Astrocyte (in vitro differentiated cells and primary cell): ENCODE measurements at regions not wholly inside any gene's neighbourhood (a gene's known extent, or its start where the extent isn't known, plus 50 kb on each side); places are given as distances from the start of the nearest gene placed in this dataset.

Experiments
- DNase-seq: peaks from one replicate; pipeline ENCODE4 v3.0.0-alpha.2; 2010; ENCODE audit warnings: low read depth
- FAIRE-seq: peaks from 2 replicates; lab custom pipeline; 2011; peaks lifted over from hg19 to GRCh38; lab: Jason Lieb, UNC
- H2AFZ ChIP-seq: 2 replicates; pipeline ENCODE4 v1.6.0; 2012; ENCODE audit warnings: low read depth, low read length, inconsistent platforms
- H3K27ac ChIP-seq: 2 replicates; pipeline ENCODE4 v1.5.1; 2011; ENCODE audit warnings: low read depth, low read length, inconsistent platforms
- H3K27me3 ChIP-seq: 2 replicates; pipeline ENCODE4 v1.6.0; 2011; ENCODE audit warnings: low read length, inconsistent platforms; ENCODE audit not compliant: insufficient read depth
- H3K36me3 ChIP-seq: 2 replicates; pipeline ENCODE4 v1.5.1; 2011; ENCODE audit warnings: low read length, inconsistent platforms; ENCODE audit not compliant: insufficient read depth
- H3K4me1 ChIP-seq: 2 replicates; pipeline ENCODE4 v1.5.1; 2011; ENCODE audit warnings: low read length, inconsistent platforms; ENCODE audit not compliant: insufficient read depth
- H3K4me2 ChIP-seq: 2 replicates; pipeline ENCODE4 v1.6.0; 2012; ENCODE audit warnings: low read length, inconsistent platforms
- H3K4me3 ChIP-seq: 2 replicates; pipeline ENCODE4 v1.5.1; 2011; ENCODE audit warnings: low read depth, mild to moderate bottlenecking, low read length, inconsistent platforms; ENCODE audit not compliant: insufficient read depth
- H3K79me2 ChIP-seq: 2 replicates; pipeline ENCODE4 v1.6.0; 2012; ENCODE audit warnings: mild to moderate bottlenecking, low read length, inconsistent platforms; ENCODE audit not compliant: insufficient read depth
- H3K9ac ChIP-seq: 2 replicates; pipeline ENCODE4 v1.6.0; 2012; ENCODE audit warnings: mild to moderate bottlenecking, low read length, inconsistent platforms
- H3K9me3 ChIP-seq: 2 replicates; pipeline ENCODE4 v1.5.1; 2012; ENCODE audit warnings: low read depth, mild to moderate bottlenecking, low read length, inconsistent platforms; ENCODE audit not compliant: insufficient read depth
- H4K20me1 ChIP-seq: 2 replicates; pipeline ENCODE4 v1.6.0; 2012; ENCODE audit warnings: low read length, inconsistent platforms; ENCODE audit not compliant: insufficient read depth
- H3K27ac Mint-ChIP-seq: one replicate; pipeline ENCODE4 v1.8.0; 2021; ENCODE audit warnings: mild to moderate bottlenecking, mixed read lengths; ENCODE audit not compliant: unreplicated experiment
- H3K27me3 Mint-ChIP-seq: one replicate; pipeline ENCODE4 v1.8.0; 2021; ENCODE audit warnings: low read depth, mixed read lengths; ENCODE audit not compliant: unreplicated experiment
- H3K36me3 Mint-ChIP-seq: one replicate; pipeline ENCODE4 v1.8.0; 2021; ENCODE audit warnings: low read depth, mixed read lengths; ENCODE audit not compliant: unreplicated experiment
- H3K4me1 Mint-ChIP-seq: one replicate; pipeline ENCODE4 v1.8.0; 2021; ENCODE audit warnings: low read depth, mixed read lengths; ENCODE audit not compliant: unreplicated experiment
- H3K4me3 Mint-ChIP-seq: one replicate; pipeline ENCODE4 v1.8.0; 2021; ENCODE audit warnings: mild to moderate bottlenecking, moderate library complexity, mixed read lengths; ENCODE audit not compliant: unreplicated experiment
- H3K9me3 Mint-ChIP-seq: one replicate; pipeline ENCODE4 v1.8.0; 2021; ENCODE audit warnings: mild to moderate bottlenecking, mixed read lengths; ENCODE audit not compliant: unreplicated experiment
- EZH2 ChIP-seq: IDR thresholded peaks from 2 replicates; pipeline ENCODE4 v1.6.1; 2012; ENCODE audit warnings: mild to moderate bottlenecking, low read length, inconsistent platforms; ENCODE audit not compliant: insufficient read depth
- TF ChIP-seq, protein P1 (sequence below): IDR thresholded peaks from 2 replicates; pipeline ENCODE4 v1.5.1; 2011; ENCODE audit warnings: low read depth, mild to moderate bottlenecking, inconsistent platforms, low read length, moderate library complexity; ENCODE audit not compliant: insufficient read depth

DNA sequence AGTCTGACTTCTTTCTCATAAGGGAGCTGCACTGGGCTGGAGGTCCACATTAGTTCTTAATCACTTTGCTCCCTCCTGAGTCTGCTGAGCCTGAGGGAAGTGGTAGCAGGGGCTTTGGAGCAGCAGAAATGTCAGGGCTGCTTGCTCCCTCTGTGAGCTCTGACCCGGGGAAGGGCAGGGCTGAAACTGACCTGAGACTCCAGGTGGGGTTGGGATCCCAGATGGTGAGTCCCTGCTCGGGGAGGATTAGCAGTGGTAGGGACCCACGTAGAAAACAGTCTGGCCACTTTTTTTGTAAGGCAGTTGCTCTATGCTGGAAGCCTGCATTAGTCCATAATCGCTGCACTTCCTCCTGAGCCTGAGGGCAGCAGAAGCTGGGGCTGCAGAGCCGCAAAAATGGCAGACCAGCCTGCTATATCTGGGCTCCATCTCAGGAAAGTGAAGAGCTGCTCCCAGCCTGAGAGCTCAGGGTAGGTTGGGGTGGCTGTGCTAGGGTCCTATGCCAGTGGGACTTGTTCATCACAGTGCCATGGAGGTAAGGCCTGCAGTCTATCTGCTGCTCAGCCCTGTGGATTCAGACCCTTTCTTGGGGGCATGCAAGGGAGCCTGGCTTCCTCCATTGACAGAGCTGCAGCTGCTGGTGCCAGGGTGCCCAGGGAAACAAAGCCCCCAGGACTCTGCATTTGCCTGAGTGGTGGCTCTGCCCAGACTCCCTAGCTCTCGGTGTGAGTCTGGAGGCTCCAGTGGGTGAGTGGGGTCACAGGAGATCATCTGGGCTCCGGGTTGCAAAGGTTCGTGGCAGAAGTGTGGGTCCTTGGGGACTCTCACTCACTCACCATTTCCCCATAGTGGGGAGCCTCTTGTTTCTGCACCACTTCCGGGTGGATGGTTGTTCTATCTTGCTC is 854.3 kb downstream of the LUZP2 start:
- no peaks in the 10 kb centered on the region for H3K27me3 ChIP-seq
- H3K9ac ChIP-seq, result no peak overlapping the region
- Mint-ChIP-seq H3K36me3 (no peaks in the 10 kb centered on the region), H3K27me3 (no peaks in the 10 kb centered on the region), H3K4me3 (no peak overlapping the region), H3K4me1 (no peaks in the 10 kb centered on the region), H3K27ac (no peak overlapping the region), H3K9me3 (no peaks in the 10 kb centered on the region)
- H2AFZ ChIP-seq, result no peak overlapping the region
- H3K27ac ChIP-seq, result no peak overlapping the region
- no peak for DNase-seq
- no peaks in the 10 kb centered on the region for H3K4me1 ChIP-seq
- H3K9me3 ChIP-seq, result peaks cover 4% of the 10 kb centered on the region
- FAIRE-seq, result no peak
- H3K4me2 ChIP-seq, result no peak overlapping the region
- H3K79me2 ChIP-seq, result no peaks in the 10 kb centered on the region
- H4K20me1 ChIP-seq, result no peaks in the 10 kb centered on the region
- TF ChIP-seq EZH2, result no peak
- TF ChIP-seq, protein P1, sequence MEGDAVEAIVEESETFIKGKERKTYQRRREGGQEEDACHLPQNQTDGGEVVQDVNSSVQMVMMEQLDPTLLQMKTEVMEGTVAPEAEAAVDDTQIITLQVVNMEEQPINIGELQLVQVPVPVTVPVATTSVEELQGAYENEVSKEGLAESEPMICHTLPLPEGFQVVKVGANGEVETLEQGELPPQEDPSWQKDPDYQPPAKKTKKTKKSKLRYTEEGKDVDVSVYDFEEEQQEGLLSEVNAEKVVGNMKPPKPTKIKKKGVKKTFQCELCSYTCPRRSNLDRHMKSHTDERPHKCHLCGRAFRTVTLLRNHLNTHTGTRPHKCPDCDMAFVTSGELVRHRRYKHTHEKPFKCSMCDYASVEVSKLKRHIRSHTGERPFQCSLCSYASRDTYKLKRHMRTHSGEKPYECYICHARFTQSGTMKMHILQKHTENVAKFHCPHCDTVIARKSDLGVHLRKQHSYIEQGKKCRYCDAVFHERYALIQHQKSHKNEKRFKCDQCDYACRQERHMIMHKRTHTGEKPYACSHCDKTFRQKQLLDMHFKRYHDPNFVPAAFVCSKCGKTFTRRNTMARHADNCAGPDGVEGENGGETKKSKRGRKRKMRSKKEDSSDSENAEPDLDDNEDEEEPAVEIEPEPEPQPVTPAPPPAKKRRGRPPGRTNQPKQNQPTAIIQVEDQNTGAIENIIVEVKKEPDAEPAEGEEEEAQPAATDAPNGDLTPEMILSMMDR, result no peak
- no peaks in the 10 kb centered on the region for H3K36me3 ChIP-seq
- no peak overlapping the region for H3K4me3 ChIP-seq

DNA sequence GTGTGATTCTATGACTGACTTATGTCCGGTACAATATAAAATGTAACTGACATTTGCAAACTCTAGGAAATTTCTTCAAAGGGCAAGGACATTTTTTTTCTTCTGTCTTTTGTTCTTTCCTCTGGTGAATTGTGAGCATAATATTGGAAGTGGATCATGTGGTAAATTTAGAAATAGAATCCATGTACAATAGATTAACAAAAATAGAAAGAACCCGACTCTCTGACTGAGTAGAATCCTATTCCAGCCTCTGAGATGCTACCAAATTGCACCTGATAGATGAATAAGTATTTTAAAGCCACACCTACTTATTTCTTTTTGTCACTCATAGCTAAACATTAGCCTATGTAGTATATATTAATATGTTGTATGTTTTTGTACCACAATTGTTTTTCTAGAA is 860.3 kb downstream of the LUZP2 start:
- no peak for TF ChIP-seq EZH2
- TF ChIP-seq, protein P1, result no peak
- Mint-ChIP-seq H3K4me1 (no peaks in the 10 kb centered on the region), H3K9me3 (no peaks in the 10 kb centered on the region), H3K27ac (no peak overlapping the region), H3K4me3 (no peak overlapping the region), H3K36me3 (no peaks in the 10 kb centered on the region), H3K27me3 (no peaks in the 10 kb centered on the region)
- Histone ChIP-seq H3K9ac (no peak overlapping the region), H3K27me3 (no peaks in the 10 kb centered on the region), H3K4me2 (no peak overlapping the region), H2AFZ (no peak overlapping the region), H3K4me3 (no peak overlapping the region), H3K27ac (no peak overlapping the region), H4K20me1 (no peaks in the 10 kb centered on the region), H3K9me3 (no peaks in the 10 kb centered on the region), H3K79me2 (no peaks in the 10 kb centered on the region), H3K36me3 (no peaks in the 10 kb centered on the region), H3K4me1 (no peaks in the 10 kb centered on the region)
- DNase-seq (no peak), FAIRE-seq (no peak)

DNA sequence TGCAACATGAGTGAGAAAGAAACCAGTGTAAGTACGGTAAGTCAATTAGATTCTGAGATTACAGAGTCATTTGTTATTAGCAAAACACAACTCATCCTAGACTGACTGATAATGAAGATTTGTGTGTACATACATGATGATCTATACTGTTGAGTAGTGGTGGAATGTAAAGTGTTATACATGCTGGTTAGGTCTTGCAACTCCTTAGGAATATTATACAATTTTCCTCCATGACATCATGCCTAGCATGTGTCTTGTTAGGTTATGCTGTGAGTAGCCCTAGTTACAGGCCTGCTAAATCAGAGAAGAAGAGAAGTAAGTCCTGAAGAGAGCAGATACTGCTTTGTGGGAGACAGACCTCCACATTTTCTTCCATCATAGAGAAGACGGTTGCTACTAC is 880.6 kb downstream of the LUZP2 start:
- Histone ChIP-seq H3K36me3 (no peaks in the 10 kb centered on the region), H3K4me2 (no peak overlapping the region), H3K27ac (no peak overlapping the region), H2AFZ (no peak overlapping the region), H3K4me3 (no peak overlapping the region), H4K20me1 (no peaks in the 10 kb centered on the region), H3K9ac (no peak overlapping the region), H3K79me2 (no peaks in the 10 kb centered on the region), H3K27me3 (no peaks in the 10 kb centered on the region), H3K4me1 (no peaks in the 10 kb centered on the region), H3K9me3 (no peaks in the 10 kb centered on the region)
- no peak for FAIRE-seq
- no peaks in the 10 kb centered on the region for H3K27me3 Mint-ChIP-seq
- no peaks in the 10 kb centered on the region for H3K4me1 Mint-ChIP-seq
- H3K9me3 Mint-ChIP-seq, result peaks cover 4% of the 10 kb centered on the region
- no peaks in the 10 kb centered on the region for H3K36me3 Mint-ChIP-seq
- DNase-seq, result no peak
- H3K27ac Mint-ChIP-seq, result no peak overlapping the region
- H3K4me3 Mint-ChIP-seq, result no peak overlapping the region
- TF ChIP-seq EZH2, result no peak
- TF ChIP-seq, protein P1, result no peak
